Upper lobe of left lung (tissue), 6 donors: ENCODE measurements at regions not wholly inside any gene's neighbourhood (a gene's known extent, or its start where the extent isn't known, plus 50 kb on each side); places are given as distances from the start of the nearest gene placed in this dataset.

Source experiments
- ATAC-seq, 2 donors: fragments of 200-7000 bp; cut with Tn5 transposase; one replicate each; pipeline ENCODE4 v1.9.1; 2022; ENCODE audit warnings: mild to moderate bottlenecking in 2 of 2, moderate library complexity in 2 of 2; ENCODE audit not compliant: low FRiP score in 2 of 2
- DNase-seq, 2 donors: peaks; one replicate each; pipeline ENCODE4 v3.0.0-alpha.2; 2019 to 2020
- H3K27ac ChIP-seq, 4 donors: fragments of 200-600 bp; sonication (generic); one replicate each; pipeline ENCODE4 v1.5.1; 2016 to 2019
- H3K27me3 ChIP-seq, 4 donors: fragments of 200-600 bp; sonication (generic); one replicate each; pipeline ENCODE4 v1.5.1; 2017 to 2019
- H3K36me3 ChIP-seq, 4 donors: fragments of 200-600 bp; sonication (generic); one replicate each; pipeline ENCODE4 v1.5.1; 2016 to 2019
- H3K4me1 ChIP-seq, 4 donors: fragments of 200-600 bp; sonication (generic); one replicate each; pipeline ENCODE4 v1.5.1; 2018 to 2019
- H3K4me3 ChIP-seq, 4 donors: fragments of 200-600 bp; sonication (generic); one replicate each; pipeline ENCODE4 v1.5.1; 2017 to 2019; ENCODE audit warnings: mild to moderate bottlenecking in 2 of 4, moderate library complexity in 1 of 4
- H3K9me3 ChIP-seq, 4 donors: fragments of 200-600 bp; sonication (generic); one replicate each; pipeline ENCODE4 v1.5.1; 2018 to 2019
- EP300 ChIP-seq, 4 donors: sonication (generic); formaldehyde crosslinking; IDR thresholded peaks; one replicate each; pipeline ENCODE4 v1.5.1; 2017; ENCODE audit warnings: antibody characterized with exemption in 4 of 4, control low read depth in 2 of 4
- POLR2A ChIP-seq, 4 donors: fragments of 450-650 bp; IDR thresholded peaks; one replicate each; pipeline ENCODE4 v1.5.1; 2016 to 2017; ENCODE audit warnings: antibody characterized with exemption in 4 of 4, mild to moderate bottlenecking in 2 of 4
- POLR2AphosphoS5 ChIP-seq, 2 donors: sonication (generic); formaldehyde crosslinking; IDR thresholded peaks; one replicate each; pipeline ENCODE4 v1.5.1; 2017; ENCODE audit warnings: antibody characterized with exemption in 2 of 2
- WGBS, 2 donors: methylation state at CpG; one replicate each; pipeline ENCODE4 v1.1.5; 2017 to 2018; 5-methylcytosine and 5-hydroxymethylcytosine counted together
- TF ChIP-seq, protein P1 (sequence below), 6 experiments: fragments of 450-650 bp in 4 of 6; fragments of 200-600 bp in 2 of 6; sonication (generic) in 2 of 6; IDR thresholded peaks; one replicate each; pipeline ENCODE4 v1.5.1; 2016 to 2019; ENCODE audit warnings: antibody characterized with exemption in 6 of 6
- donor health status: DM: no; HTN: no; CAD: no; lungs with moderate emphysema.
- donor health status: DM: no; HTN: yes; CAD: no; lungs with severe emphysema.

DNA sequence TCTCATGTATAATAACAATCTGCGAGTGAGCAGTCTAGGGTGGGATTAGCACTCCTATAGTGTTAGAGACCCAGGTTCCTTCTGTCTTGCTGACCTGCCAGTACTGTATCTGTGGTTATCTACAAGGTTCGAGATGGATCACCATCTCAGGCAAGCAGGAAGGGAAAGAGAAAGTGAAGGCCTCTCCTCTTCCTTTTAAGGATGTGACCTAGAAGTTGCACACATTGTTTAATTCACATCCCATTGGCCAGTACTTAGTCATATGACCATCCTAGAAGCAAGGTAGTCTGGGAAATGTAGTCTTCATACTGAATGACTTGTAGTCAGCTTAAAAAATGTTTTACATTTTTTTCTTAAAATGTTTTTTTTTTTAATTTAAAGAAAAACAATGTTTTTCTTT lies 168.6 kb downstream of the CARTPT start:
- Histone ChIP-seq H3K4me3 (no peak overlapping the region), H3K36me3 (no peaks in the 10 kb centered on the region), H3K9me3 (no peaks in the 10 kb centered on the region), H3K27me3 (no peaks in the 10 kb centered on the region), H3K27ac (no peak overlapping the region), H3K4me1 (peaks cover 0 to 6% (median 0%) of the 10 kb centered on the region in 4 donors)
- WGBS, 2 donors = 68 to 86% methylated on average over 2 of the region's 2 CpGs
- ATAC-seq (peak in 1 of 2 donors; percentile 47), DNase-seq (no peak)
- TF ChIP-seq EP300 (IDR thresholded peaks at IDR 0.05) (no peak), POLR2AphosphoS5 (IDR thresholded peaks at IDR 0.05) (no peak), POLR2A (IDR thresholded peaks at IDR 0.05) (no peak)
- TF ChIP-seq, protein P1, sequence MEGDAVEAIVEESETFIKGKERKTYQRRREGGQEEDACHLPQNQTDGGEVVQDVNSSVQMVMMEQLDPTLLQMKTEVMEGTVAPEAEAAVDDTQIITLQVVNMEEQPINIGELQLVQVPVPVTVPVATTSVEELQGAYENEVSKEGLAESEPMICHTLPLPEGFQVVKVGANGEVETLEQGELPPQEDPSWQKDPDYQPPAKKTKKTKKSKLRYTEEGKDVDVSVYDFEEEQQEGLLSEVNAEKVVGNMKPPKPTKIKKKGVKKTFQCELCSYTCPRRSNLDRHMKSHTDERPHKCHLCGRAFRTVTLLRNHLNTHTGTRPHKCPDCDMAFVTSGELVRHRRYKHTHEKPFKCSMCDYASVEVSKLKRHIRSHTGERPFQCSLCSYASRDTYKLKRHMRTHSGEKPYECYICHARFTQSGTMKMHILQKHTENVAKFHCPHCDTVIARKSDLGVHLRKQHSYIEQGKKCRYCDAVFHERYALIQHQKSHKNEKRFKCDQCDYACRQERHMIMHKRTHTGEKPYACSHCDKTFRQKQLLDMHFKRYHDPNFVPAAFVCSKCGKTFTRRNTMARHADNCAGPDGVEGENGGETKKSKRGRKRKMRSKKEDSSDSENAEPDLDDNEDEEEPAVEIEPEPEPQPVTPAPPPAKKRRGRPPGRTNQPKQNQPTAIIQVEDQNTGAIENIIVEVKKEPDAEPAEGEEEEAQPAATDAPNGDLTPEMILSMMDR (IDR thresholded peaks at IDR 0.05) = no peak

DNA sequence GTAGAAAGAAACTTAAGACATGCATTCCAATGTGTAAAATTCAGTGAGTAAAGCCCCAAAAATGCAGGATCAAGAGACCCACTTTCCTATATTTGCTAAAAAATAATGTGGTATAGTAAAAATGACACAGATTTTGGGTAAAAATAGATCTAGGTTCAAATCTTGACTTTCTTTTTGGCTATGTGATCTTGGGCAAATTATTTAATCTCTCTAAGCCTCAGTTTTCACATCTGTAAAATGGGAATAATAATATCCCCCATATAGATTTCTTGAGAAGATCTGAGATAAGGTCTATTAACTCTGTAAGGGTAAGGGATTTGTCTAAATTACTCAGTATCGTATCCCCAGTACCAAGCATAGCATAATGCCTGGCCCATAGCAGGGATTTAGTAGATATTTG lies 172.3 kb downstream of the CARTPT start:
- TF ChIP-seq, protein P1 (IDR thresholded peaks at IDR 0.05) = no peak
- H3K36me3 ChIP-seq = no peaks in the 10 kb centered on the region
- no peaks in the 10 kb centered on the region for H3K9me3 ChIP-seq
- 73 to 77% methylated on average over 1 of the region's 1 CpG for WGBS, 2 donors
- no peak overlapping the region for H3K4me3 ChIP-seq
- H3K4me1 ChIP-seq = peaks cover 0 to 6% (median 0%) of the 10 kb centered on the region in 4 donors
- H3K27ac ChIP-seq = no peak overlapping the region
- DNase-seq = no peak
- H3K27me3 ChIP-seq = no peaks in the 10 kb centered on the region
- ATAC-seq = no peak

DNA sequence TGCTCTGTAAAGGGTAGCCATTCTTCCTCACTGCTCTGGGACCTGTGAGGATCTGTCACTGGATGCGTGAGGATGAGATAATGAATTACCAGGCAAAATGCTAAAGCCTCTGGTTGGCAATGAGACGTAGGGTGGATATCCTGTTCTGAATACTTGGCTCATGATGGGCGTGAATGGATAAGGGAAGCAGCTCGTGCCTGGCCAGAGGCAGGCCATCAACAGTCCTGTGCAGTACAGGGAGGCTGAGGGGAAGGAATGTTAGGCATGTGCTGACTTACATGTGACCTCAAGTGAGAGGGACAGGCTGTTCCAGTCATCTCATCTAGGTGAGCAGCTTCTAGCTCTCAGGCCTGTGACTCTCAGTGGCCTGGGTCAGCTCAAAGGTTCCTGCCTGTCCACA lies 172.8 kb downstream of the CARTPT start:
- peaks cover 0 to 6% (median 0%) of the 10 kb centered on the region in 4 donors for H3K4me1 ChIP-seq
- no peaks in the 10 kb centered on the region for H3K9me3 ChIP-seq
- TF ChIP-seq EP300 (IDR thresholded peaks at IDR 0.05) = no peak
- TF ChIP-seq POLR2AphosphoS5 (IDR thresholded peaks at IDR 0.05) = no peak
- no peak for TF ChIP-seq POLR2A (IDR thresholded peaks at IDR 0.05)
- TF ChIP-seq, protein P1 (IDR thresholded peaks at IDR 0.05) = no peak
- peak in 1 of 2 donors; percentile 68 for ATAC-seq
- 50 to 53% methylated on average over 4 of the region's 4 CpGs for WGBS, 2 donors
- H3K36me3 ChIP-seq = no peaks in the 10 kb centered on the region
- peak in 1 of 2 donors; percentile 25 for DNase-seq
- H3K27me3 ChIP-seq = no peaks in the 10 kb centered on the region
- no peak overlapping the region for H3K27ac ChIP-seq
- H3K4me3 ChIP-seq = no peak overlapping the region

DNA sequence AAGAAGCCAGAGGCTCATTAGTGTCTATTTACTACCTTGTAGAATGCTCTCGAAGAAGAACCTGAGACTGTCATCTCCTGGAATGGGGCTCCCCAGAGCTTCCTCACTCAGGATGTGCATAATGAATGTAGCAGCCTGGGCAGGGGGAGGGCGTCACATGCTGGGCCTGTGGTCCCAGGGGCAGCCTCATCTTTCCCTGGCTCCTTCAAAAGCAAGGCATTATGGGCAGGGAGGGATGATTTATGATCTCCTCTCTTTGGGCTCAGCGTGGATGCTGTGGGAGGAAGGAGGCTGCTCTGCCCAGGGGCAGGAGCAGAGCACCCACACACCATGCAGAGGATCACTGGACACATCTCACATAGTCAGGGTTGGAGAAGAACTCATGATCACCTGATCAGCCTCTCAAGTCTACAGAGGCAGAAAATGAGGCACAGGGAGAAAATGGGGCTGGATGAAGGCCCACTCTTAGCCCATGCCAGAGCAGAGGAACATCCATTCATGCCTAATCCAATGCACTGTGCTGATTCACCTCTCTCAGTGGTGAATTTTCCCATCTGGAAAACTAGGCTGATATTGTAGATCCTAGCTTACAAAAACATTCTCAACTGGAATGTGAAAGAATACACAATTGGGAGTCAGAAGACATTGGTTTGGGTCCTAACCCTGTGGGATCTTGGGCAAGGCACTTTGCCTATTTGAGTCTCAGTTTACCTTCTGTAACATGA lies 173.7 kb downstream of the CARTPT start:
- Histone ChIP-seq H3K36me3 (no peaks in the 10 kb centered on the region), H3K27me3 (no peaks in the 10 kb centered on the region), H3K9me3 (no peaks in the 10 kb centered on the region), H3K4me3 (no peak overlapping the region), H3K4me1 (peaks cover 0 to 6% (median 0%) of the 10 kb centered on the region in 4 donors), H3K27ac (no peak overlapping the region)
- ATAC-seq = no peak
- DNase-seq = no peak
- WGBS, 2 donors = 76 to 78% methylated on average over 3 of the region's 3 CpGs
- TF ChIP-seq POLR2A (IDR thresholded peaks at IDR 0.05) = no peak
- TF ChIP-seq POLR2AphosphoS5 (IDR thresholded peaks at IDR 0.05) = no peak
- TF ChIP-seq, protein P1 (IDR thresholded peaks at IDR 0.05) = no peak
- TF ChIP-seq EP300 (IDR thresholded peaks at IDR 0.05) = no peak

DNA sequence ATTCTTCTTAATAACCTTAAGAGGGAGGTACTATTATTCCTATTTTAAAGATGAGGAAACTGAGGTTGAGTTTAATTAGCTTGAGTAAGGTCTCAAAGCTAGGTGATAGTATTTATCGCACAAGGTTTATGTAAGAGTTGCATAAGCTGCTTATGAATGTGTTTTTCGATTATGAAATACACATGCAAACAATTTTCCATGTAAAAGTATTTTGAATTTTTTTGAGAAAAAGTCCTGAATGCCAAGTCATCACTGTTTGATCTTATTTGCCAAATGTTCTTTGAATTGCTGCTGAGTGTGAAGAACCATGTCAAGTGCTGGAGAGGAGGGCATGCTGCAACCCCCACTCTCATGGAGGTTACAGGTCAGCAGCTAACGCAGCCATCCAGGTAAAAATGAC lies 174.4 kb downstream of the CARTPT start:
- DNase-seq = no peak
- ATAC-seq = no peak
- 58 to 64% methylated on average over 3 of the region's 3 CpGs for WGBS, 2 donors

More for the DNA sequence above, 174.4 kb downstream of the CARTPT start:
- H3K36me3 ChIP-seq = no peaks in the 10 kb centered on the region
- H3K9me3 ChIP-seq = no peaks in the 10 kb centered on the region
- no peaks in the 10 kb centered on the region for H3K27me3 ChIP-seq
- no peak overlapping the region for H3K4me3 ChIP-seq
- H3K27ac ChIP-seq = no peak overlapping the region
- TF ChIP-seq EP300 (IDR thresholded peaks at IDR 0.05) (no peak), POLR2AphosphoS5 (IDR thresholded peaks at IDR 0.05) (no peak), POLR2A (IDR thresholded peaks at IDR 0.05) (no peak)
- TF ChIP-seq, protein P1 (IDR thresholded peaks at IDR 0.05) = no peak
- peaks cover 0 to 6% (median 0%) of the 10 kb centered on the region in 4 donors for H3K4me1 ChIP-seq
